GM18867 (cell line): ENCODE measurements at regions not wholly inside any gene's neighbourhood (a gene's known extent, or its start where the extent isn't known, plus 50 kb on each side); places are given as distances from the start of the nearest gene placed in this dataset.
A peak's percentile ranks its signal among the peaks of the same experiment; 100 is the strongest.

ENCODE experiments used
- ATAC-seq: cut with Tn5 transposase; IDR thresholded peaks from one replicate; pipeline ENCODE4 v1.9.1; 2021; ENCODE audit warnings: mild to moderate bottlenecking, moderate library complexity; ENCODE audit not compliant: unreplicated experiment

DNA sequence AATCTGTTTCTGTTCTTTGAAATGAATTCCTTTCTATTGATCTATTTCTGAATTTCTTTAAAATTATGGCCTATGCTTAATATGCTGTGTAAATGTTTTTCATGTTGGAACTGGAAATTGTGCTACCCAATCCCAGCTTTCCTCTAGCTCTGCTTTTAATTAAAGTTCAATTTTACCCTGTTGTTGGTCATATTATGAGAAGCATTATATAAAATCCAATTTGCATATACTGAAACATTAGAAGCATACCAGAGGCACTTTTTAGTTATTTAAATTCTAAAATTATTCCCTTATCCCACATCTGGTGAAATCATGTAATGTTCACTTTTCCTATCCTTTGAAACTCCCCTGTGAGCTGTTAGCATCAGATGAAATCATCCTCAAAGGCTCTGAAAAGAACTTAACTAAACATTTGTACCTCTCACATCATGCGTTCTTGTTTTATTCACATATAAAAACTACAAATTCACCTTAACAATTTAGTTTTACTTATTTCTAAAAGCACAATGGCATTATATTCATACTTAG is 160.6 kb upstream of the COL21A1 start:
- ATAC-seq, result no peak

DNA sequence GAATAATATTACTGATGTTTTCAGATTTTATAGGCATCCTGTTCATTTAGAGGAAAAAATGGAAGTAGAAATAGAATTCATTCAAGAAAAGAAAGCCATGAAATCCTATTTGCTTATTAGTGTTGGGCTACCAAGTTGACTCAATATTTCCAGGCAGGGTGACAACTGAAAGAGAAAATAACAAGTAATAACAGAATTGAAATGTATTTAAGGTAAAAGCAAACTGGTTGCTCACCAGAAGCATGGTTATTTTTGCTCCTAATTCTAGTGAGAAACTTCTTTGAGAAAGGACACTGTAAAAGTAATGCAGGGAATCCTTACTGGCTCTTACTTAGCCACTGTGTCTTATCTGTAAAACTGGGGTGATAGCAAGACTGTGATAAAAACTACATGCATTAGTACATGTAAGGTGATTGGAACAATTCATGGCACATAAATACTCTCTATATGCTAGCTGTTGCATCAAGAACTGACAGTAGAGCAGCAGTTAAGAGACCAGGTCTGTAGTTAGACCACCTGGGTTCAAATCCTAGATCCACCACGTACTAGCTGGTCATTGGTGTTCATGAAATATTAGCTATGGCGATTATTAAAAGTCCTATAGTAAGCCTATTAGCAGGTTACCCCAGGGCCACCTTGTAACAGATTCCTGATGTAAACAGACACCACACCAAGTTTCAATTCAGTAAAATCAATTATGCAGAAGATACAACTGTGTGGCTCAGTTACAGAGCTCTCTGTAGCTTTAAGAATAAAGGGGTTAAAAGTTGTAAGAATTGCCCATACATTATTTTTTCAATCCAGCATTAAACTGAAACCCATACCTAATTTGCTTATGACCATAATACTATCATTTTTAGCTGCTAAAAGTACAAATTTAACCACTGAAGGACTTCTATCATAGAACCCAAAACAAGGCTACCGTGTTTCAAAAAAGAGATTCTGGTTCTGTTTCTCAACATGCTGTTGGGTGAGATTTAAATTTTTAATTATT is 159.2 kb upstream of the COL21A1 start:
- ATAC-seq, result peak; percentile 83

DNA sequence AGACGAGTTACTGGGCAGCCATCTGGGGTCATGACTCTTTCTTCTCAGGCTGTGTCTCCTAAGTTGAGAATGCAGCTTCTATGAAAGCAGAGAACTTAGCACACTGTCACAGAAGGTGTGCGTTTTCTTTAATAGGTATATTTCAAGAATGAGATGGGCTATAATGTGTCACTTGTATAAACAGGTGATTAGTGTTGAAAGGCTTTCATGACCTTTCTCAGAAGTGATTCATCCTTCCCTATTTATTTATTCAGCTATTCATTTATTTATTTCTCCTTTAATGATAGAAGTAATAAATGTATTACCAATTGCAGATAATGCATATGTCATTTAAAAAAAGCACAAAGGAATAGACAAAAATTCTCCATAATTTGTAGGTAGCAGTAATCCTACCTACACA is 157.2 kb upstream of the COL21A1 start:
- ATAC-seq, result no peak

DNA sequence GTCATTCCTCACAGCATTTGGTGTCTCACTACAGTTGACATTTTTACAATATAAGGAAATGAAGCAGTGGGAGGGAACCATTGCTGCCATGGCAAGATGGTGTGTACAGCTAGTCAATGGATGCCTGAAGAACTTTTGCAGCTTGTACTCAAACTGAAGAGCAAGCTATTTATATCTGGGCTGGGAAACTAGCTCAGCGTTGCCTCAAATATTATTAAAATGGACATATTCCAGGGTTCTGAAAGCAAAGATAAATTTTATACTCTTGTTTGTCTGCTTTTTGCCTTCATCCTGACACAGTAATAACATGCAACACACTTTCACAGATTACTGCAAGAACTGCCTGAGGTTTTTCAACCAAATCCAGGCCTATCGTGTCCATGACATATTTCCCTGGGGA is 156.4 kb upstream of the COL21A1 start:
- no peak for ATAC-seq

DNA sequence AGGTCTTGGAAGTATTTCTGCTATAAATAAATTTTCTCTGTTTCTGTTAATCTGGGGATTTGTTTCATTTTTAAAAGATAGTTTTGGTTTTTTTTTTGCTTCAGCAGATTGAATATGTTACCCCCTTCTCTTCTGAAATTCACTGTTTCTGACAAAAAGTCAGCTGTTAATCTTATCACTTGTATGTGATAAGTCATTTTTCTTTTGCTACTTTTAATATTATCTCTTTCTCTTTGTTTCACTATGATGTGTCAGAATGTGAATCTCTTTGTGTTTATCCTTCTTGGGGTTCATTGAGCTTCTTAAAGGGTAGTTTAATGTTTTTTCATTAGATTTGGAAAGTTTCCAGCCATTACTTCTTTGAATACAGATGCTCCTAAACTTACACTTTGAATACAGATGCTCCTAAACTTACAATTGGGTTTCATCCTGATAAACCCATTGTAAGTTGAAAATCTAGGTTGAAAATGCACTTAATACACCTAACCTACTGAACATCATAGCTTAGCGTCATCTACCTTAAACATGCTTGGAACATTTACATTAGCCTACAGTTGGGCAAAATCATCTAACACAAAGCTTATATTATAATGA is 154.2 kb upstream of the COL21A1 start:
- no peak for ATAC-seq

DNA sequence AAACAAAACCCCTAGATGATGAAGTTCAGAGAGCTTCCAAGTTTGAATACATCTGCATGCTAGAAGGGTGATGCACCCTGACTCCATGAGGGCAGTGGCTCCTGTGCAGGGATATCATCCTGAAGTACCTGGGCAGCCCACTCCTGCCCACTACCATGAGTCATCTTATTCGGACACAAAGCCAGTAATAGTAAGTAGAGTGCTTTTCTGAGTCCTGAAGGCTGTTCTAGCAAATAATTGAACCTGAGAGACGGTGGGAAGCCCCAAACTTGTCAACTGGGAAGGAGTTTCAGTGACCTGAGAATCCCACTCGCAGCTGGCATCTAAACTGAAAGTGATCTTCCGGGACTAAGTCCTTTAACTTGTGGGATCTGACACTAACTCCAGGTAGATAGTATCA is 152.9 kb upstream of the COL21A1 start:
- ATAC-seq, result no peak

DNA sequence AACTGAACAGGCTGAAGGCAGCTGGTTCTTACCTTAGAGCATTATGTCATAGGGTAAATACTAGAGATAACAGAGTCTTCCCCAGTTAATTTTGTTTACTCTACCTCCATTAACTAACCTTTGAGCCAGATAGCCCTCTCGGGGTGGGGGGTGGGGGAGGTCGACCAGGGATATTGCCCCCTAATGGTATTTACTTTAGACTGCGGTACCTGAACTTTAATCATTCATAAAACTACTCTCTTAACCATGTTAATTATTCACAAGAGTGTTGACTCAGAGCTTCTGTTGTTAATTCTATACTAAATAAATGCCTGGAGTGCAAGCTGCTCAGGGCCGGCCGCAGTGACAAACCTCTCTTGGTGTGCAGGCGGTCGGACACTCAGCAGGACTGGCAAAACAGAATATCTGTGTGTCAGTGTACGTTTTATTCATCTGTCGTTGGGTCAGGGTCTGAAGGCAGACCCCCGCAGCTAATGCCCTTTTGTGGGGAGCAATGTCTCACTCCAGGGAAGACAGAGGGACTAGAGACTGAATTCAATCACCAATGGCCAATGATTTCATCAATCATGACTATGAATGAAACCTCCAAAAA is 152.4 kb upstream of the COL21A1 start:
- ATAC-seq, result no peak

DNA sequence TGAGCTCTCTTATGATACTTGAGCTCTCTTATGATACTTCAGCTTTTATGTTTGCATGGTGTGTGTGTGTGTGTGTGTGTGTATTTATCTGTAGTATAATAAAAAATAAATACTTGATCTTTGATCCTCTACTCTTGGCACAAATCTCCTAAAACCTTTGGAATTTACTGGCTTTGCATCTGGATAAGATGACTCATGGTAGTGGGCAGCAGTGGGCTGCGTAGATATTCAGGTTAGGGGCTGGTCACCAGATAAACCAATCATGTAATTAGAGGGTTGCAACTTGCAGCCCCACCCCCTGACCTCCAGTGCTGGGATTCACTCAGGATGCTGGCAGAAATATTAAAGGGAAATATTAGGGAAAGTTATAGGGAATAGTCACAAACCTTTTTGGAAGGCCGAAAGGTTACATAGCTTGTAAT is 151.9 kb upstream of the COL21A1 start:
- no peak for ATAC-seq

DNA sequence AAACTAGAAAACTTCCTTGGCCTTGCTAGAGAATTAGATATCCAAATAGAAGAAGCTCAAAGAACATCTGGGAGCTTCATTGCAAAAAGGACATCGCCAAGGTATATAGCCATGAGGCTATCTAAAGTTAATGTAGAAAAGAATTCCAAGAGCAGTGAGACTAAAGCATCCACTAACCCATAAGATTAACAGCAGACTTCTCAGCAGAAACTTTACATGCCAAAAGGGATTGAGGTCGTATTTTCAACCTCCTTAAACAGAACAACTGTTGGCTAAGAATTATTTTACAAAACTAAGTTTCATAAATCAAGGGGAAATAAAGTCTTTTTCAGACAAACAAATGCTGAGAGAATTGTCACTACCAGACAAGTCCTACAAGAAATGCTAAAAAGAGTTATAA is 149.1 kb upstream of the COL21A1 start:
- ATAC-seq, result no peak

DNA sequence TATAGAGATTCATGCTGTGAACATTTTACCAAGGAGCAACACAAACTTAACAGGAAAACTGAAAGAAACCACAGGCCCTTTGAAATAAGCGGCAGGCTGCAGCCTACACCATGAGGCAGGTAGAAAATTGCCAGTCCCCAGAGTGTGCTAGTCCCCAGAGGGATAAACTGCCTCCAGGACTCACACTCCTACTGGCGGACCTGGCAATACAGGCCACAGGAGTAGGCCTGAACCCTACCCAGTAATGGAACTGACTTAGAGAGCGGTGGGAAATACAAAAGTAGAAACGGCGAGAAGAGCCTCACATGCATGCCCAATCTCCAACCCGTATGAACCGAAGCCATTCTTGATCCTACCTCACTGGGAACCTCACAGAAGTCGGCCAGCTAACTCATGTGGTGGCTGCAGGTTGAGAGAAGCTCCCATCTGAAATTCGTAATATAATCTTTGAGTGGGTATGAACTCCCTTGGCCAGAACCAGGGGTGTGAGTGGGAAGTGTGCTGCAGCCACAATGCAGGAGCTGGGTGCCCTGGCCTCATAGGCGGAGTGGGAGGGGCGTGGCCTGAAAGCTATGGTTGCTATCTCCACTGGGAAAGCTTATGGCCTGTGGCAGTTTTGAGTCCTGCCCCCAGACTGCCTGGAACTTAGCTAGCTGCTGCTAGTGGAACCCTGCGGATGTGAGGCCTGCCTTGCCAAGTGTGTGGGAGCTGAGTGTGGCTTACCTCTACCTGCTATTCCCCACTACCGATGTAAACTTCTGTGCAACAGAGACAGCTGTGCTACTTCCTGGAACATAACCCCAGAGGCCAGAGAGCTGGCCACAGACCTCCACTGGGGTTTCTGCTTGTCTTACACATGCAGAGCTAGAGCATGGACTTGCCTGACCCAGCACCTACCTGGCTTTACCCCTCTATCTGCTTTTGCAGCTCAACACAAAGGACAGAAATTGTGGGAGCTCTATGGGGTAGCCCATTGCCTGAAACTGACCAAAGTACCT is 146.5 kb upstream of the COL21A1 start:
- no peak for ATAC-seq

DNA sequence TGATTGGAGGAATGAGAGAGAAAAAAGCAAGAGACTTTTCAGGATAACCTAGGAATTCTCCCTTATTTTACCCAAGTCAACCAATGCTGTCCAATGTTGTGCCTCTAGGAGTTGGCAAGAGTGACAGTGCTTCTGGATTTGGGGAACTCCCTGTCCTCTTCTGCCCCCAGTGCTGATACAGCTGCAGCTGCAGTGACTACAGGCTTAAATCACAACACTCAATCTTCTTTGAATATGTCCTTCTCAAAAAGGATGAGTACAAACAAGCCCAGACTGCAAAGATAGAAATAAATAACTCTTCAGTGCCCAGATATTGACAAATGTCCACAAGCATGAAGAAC is 141.0 kb upstream of the COL21A1 start:
- ATAC-seq, result no peak

DNA sequence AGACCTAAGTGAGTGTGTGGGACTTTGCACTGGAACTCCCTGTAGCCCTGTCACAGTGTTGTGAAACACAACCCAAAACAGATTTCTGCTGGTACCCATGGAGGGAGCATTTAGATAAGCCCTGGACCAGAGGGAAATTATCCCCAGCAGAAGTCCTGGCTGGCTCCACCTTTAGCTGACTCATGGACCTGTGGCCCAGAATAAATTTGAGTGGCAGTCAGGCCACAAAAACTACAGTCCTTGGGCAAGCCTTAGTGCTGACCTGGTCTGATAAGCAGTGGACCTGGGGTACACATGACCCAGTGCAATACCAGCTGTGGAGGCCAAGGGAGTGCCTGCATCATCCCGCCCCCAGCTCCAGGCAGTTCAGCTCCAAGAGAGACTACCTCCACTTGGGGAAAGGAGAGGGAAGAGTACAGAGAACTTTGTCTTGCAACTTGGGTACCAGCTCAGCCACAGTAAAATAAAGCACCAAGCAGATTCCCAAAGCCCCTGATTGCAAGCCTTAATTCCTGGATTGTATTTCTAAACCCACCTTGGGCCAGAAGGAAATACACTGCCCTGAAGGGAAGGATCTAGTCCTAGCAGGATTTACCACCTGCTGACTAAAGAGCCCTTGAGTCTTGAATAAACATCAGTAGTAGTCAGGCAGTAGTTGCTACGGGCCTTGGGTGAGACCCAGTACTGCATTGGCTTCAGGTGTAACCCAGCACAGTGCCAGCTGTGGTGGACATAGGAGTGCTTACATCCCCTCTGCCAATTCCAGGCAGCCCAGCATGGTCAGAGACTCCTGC is 140.4 kb upstream of the COL21A1 start:
- ATAC-seq, result no peak

DNA sequence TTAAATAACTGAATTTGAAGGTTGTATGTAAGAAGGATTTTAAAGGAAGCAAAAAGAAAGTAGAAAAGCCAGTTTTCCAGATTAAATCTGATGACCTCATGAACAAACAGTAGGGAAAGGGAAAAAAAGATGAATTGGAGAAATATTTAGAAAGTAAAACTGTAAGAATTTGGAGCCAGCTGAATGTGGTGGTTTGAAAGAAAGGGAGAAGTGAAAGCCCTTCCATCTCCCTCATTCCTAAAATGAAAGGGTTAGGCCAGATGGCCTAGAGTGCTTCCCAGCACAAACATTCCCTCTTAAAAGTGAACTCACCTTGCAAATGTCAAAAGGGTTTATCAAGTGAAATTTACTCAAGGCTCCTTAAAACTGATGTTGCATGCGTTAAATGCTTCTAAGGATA is 139.3 kb upstream of the COL21A1 start:
- ATAC-seq, result no peak

DNA sequence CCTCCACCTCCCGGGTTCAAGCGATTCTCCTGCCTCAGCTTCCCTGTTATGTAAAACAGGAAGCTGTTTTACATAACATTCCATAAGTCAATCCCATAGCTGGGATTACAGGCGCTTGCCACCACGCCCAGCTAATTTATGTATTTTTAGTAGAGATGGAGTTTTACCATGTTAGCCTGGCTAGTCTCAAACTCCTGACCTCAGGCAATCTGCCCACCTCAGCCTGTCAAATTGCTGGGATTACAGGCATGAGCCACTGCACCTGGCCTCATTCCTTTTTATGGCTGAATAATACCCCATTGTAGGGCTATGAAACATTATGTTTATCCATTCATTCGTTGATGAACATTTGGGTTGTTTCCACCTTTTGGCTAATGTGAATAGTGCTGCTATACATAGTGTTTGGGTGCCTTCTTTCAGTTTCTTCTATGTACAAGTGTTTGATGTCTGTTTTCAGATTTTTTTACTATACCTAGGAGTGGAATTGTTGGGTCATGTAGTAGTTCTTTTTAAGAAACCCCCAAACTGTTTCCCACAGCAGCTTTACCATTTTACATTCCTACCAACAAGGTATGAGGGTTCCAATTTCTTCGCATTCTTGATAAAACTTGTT is 138.7 kb upstream of the COL21A1 start:
- peak; percentile 69 for ATAC-seq

DNA sequence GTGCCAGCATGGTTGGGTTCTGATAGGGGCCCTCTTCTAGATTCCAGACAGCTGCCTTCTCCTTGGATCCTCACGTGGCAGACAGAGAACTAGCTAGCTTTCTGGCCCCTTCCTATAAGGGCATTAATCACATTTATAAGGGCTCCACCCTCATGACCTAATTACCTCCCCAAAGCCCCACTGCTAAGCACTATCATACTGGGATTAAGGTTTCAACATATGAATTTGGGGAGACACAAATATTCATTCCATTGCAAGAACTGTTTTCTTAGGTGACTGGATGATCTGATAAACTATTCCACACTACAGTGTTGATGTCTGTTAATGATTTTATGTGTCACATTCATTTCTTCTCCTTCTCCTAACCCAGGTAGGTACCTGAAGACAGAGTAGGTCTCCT is 135.8 kb upstream of the COL21A1 start:
- ATAC-seq, result no peak

DNA sequence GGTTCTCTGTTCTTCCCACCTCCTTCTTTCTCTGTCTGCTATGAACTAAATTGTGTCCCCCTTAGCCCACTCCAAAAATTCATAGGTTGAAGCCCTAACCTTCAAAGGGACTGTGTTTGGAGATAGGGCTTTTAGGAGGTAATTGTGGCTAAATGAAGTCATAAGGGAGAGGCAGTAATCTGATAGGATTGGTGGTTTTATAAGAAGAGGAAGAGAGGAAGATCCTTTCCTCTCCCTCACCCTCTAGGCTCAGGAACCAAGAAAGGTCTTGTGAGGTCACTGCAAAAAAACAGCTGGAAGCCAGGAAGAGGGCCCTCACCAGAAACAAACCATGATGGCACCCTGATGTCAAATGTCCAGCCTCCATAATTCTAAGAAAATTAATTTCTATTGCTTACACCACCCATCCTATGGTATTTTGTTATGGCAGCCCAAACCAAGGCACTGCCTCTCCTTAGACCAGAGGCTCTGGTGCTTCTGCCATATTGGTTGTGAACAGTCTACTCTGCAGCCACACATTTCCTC is 135.1 kb upstream of the COL21A1 start:
- ATAC-seq, result no peak

DNA sequence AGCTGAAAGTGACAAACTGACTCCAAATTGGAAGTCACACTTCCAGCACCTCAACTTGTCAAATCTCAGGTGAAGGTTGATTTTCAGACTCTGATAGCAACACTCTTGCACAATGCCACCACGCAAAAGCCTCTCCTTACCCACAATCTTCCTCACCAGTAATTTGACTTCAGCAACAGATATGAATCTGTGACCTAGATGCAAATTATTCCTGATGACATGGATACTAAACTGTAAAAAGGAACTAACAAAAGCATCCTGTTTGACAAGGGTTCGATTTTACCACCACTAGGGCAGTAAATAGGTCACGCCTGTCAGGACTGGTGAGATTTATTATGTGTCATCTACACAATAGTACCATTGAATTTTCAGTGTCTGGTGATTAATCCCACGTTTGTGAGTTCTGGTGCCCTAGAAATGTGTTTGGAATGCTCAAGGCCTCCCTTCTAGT is 134.4 kb upstream of the COL21A1 start:
- no peak for ATAC-seq

DNA sequence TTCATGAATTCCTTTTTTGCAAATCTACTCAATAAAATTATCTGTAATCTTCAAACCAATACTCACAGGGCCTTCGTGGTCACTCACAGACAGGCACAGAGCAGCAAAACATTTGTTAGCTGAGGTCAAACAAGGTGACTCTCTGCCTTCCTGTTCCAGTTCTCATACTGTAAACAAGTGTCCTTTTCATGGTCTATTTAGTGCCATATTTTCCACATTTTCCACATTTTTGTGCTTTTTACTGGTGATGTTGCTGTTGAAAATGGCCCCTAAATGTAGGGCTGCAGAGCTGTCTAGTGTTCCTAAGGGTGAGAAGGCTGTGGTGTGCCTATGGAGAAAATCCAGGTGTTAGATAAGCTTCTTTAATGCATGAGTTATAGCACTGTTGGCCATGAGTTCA is 133.1 kb upstream of the COL21A1 start:
- no peak for ATAC-seq

DNA sequence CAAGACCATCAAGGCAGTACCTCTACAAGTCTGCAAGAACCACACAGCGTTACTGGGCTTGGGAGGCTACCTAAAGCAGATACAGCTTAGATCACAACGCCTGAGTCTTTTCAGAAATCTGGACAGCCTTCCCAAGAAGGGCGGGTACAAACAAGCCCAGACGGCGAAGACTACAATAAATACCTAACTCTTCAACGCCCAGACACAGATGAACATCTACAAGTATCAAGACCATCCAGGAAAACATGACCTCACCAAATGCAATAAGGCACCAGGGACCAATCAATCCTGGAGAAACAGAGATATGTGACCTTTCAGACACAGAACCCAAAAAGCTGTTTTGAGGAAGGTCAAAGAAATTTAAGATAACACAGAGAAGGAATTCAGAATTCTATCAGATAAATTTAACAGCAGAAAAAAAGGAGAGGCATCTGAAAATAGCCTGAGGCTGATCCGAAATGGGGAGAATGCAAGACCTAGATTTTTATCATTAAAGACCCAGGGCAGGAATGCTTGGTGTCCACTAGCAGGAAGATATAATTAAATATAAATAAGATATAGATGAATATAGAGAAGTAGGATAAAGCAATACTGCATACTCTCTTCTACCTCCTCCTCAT is 131.7 kb upstream of the COL21A1 start:
- ATAC-seq, result no peak
